GM12878 (cell line): ENCODE measurements at regions not wholly inside any gene's neighbourhood (a gene's known extent, or its start where the extent isn't known, plus 50 kb on each side); places are given as distances from the start of the nearest gene placed in this dataset.

Source experiments
- ATAC-seq: fragments of 200-7000 bp; cut with Tn5 transposase; 3 replicates; pipeline ENCODE4 v1.9.1; 2020; ENCODE audit warnings: mild to moderate bottlenecking, moderate library complexity
- BruUV-seq: library from RNA; stranded (reverse); fragments of 400-500 nt; replicated peaks from 2 replicates; lab custom pipeline; 2021; lab: Mats Ljungman, UMichigan
- CTCF ChIA-PET: fragments of 300-600 bp; sonication (Branson Sonifier 250); formaldehyde crosslinking; extraction: SDS; loops from one replicate; lab custom pipeline; 2021; ENCODE audit warnings: inconsistent platforms; lab: Yijun Ruan, JAX
- POLR2A ChIA-PET: fragments of 350-600 bp; formaldehyde crosslinking; extraction: SDS; loops from one replicate; lab custom pipeline; 2021; ENCODE audit warnings: inconsistent platforms; lab: Charles Lee
- RAD21 ChIA-PET: fragments of 300-600 bp; sonication (Branson Sonifier 250); formaldehyde crosslinking; loops from one replicate; lab custom pipeline; 2023; ENCODE audit warnings: antibody characterized with exemption; ENCODE audit not compliant: unreplicated experiment; lab: Charles Lee
- SMC1A ChIA-PET: fragments of 300-600 bp; sonication (Branson Sonifier 250); formaldehyde crosslinking; loops from one replicate; lab custom pipeline; 2023; ENCODE audit not compliant: unreplicated experiment, uncharacterized antibody; lab: Charles Lee
- DNase-seq: peaks from one replicate; pipeline ENCODE4 v3.0.0-alpha.2; 2011; ENCODE audit warnings: low read depth, low spot score
- FAIRE-seq: peaks from 3 replicates; lab custom pipeline; 2011; peaks lifted over from hg19 to GRCh38; lab: Jason Lieb, UNC
- H2AFZ ChIP-seq: 2 replicates; pipeline ENCODE4 v1.6.0; 2011; ENCODE audit warnings: low read depth, low read length, control low read depth; ENCODE audit not compliant: control insufficient read depth
- H3K27ac ChIP-seq: 2 replicates; pipeline ENCODE4 v1.5.1; 2011; ENCODE audit warnings: control low read depth; ENCODE audit not compliant: control insufficient read depth, insufficient read depth
- H3K27me3 ChIP-seq, 2 experiments: replicated peaks in 1 of 2; 2 replicates each; pipeline versions ENCODE4 v1.6.0 to v1.6.1; 2011; ENCODE audit warnings: low read length in 1 of 2; ENCODE audit not compliant: control insufficient read depth in 2 of 2, insufficient read depth in 2 of 2
- H3K36me3 ChIP-seq, 2 experiments: 2 replicates each; pipeline ENCODE4 v1.5.1; 2011; ENCODE audit warnings: low read length in 1 of 2; ENCODE audit not compliant: control insufficient read depth in 2 of 2, insufficient read depth in 2 of 2
- H3K4me1 ChIP-seq: 2 replicates; pipeline ENCODE4 v1.6.1; 2011; ENCODE audit warnings: mild to moderate bottlenecking, low read length, moderate library complexity, mixed read lengths; ENCODE audit not compliant: control insufficient read depth, insufficient read depth
- H3K4me2 ChIP-seq: 2 replicates; pipeline ENCODE4 v1.6.0; 2011; ENCODE audit warnings: control low read depth; ENCODE audit not compliant: control insufficient read depth, insufficient read depth
- H3K4me3 ChIP-seq: fragments of 200-600 bp; sonication (generic); 2 replicates; pipeline ENCODE4 v1.5.1; 2016
- H3K79me2 ChIP-seq: 2 replicates; pipeline ENCODE4 v1.6.0; 2011; ENCODE audit warnings: low read length; ENCODE audit not compliant: control insufficient read depth, insufficient read depth
- H3K9ac ChIP-seq: 2 replicates; pipeline ENCODE4 v1.8.0; 2011; ENCODE audit warnings: low read length, control low read depth, mixed read lengths; ENCODE audit not compliant: control insufficient read depth, insufficient read depth
- H3K9me3 ChIP-seq: replicated peaks from 3 replicates; pipeline ENCODE4 v1.5.1; 2011; ENCODE audit warnings: mild to moderate bottlenecking, low read length; ENCODE audit not compliant: control insufficient read depth, insufficient read depth
- H4K20me1 ChIP-seq: 2 replicates; pipeline ENCODE4 v1.6.0; 2011; ENCODE audit not compliant: control insufficient read depth, insufficient read depth
- ASH2L ChIP-seq: fragments of 300-600, 200-600 bp; sonication (generic); IDR thresholded peaks from 2 replicates; pipeline ENCODE4 v1.6.1; 2017; ENCODE audit warnings: low read depth, mild to moderate bottlenecking, borderline replicate concordance
- BACH1 ChIP-seq: fragments of 450-650 bp; IDR thresholded peaks from 2 replicates; pipeline ENCODE4 v1.6.1; 2017; ENCODE audit warnings: mild to moderate bottlenecking, borderline replicate concordance
- CBFB ChIP-seq: IDR thresholded peaks from 2 replicates; pipeline ENCODE4 v1.6.1; 2016; ENCODE audit warnings: antibody characterized with exemption, low read depth
- CBX3 ChIP-seq: fragments of 200-600 bp; sonication (generic); IDR thresholded peaks from 2 replicates; pipeline ENCODE4 v1.6.1; 2016; ENCODE audit warnings: low read depth, borderline replicate concordance
- CBX5 ChIP-seq: sonication (generic); IDR thresholded peaks from 2 replicates; pipeline ENCODE4 v1.6.1; 2016; ENCODE audit warnings: low read depth, moderate library complexity, mild to moderate bottlenecking, inconsistent platforms
- EP300 ChIP-seq, 2 experiments: fragments of 150-350 bp in 1 of 2; IDR thresholded peaks; 2 replicates each; pipeline ENCODE4 v1.6.1; 2011 to 2012; ENCODE audit warnings: low read depth in 2 of 2, low read length in 2 of 2, borderline replicate concordance in 1 of 2, improper control_type of control experiment in 1 of 2, inconsistent platforms in 1 of 2; ENCODE audit not compliant: control insufficient read depth in 1 of 2
- HCFC1 ChIP-seq: fragments of 150-350 bp; IDR thresholded peaks from 2 replicates; pipeline ENCODE4 v1.6.1; 2014; ENCODE audit warnings: low read length
- IRF4 ChIP-seq: IDR thresholded peaks from 2 replicates; pipeline ENCODE4 v1.6.1; 2011; ENCODE audit warnings: low read depth, low read length
- NBN ChIP-seq: fragments of 450-650 bp; IDR thresholded peaks from 2 replicates; pipeline ENCODE4 v1.6.1; 2016
- NFYA ChIP-seq: IDR thresholded peaks from 2 replicates; pipeline ENCODE4 v1.6.1; 2011; ENCODE audit warnings: low read depth, mild to moderate bottlenecking, low read length, improper control_type of control experiment, borderline replicate concordance
- NFYB ChIP-seq: IDR thresholded peaks from 2 replicates; pipeline ENCODE4 v1.6.1; 2011; ENCODE audit warnings: low read depth, mild to moderate bottlenecking, low read length, improper control_type of control experiment, moderate library complexity; ENCODE audit not compliant: insufficient read depth
- NR2C2 ChIP-seq: IDR thresholded peaks from 2 replicates; pipeline ENCODE4 v1.6.1; 2011; ENCODE audit warnings: borderline replicate concordance, low read depth; ENCODE audit not compliant: control insufficient read depth, insufficient read length
- SMAD5 ChIP-seq: IDR thresholded peaks from 2 replicates; pipeline ENCODE4 v1.6.1; 2016; ENCODE audit warnings: antibody characterized with exemption, low read depth
- SREBF1 ChIP-seq: IDR thresholded peaks from 2 replicates; pipeline ENCODE4 v1.6.1; 2012; ENCODE audit warnings: mild to moderate bottlenecking, low read length
- SRF ChIP-seq, 2 experiments: IDR thresholded peaks; 2 replicates each; pipeline ENCODE4 v1.6.1; 2011; ENCODE audit warnings: low read depth in 2 of 2, low read length in 2 of 2, mild to moderate bottlenecking in 1 of 2, moderate library complexity in 1 of 2
- TBL1XR1 ChIP-seq: IDR thresholded peaks from 2 replicates; pipeline ENCODE4 v1.6.1; 2012; ENCODE audit warnings: low read depth, low read length, improper control_type of control experiment
- TCF7 ChIP-seq: IDR thresholded peaks from 2 replicates; pipeline ENCODE4 v1.6.1; 2014; ENCODE audit warnings: antibody characterized with exemption, borderline replicate concordance
- WRNIP1 ChIP-seq: IDR thresholded peaks from 2 replicates; pipeline ENCODE4 v1.6.1; 2011; ENCODE audit warnings: low read depth, low read length, improper control_type of control experiment, borderline replicate concordance
- WGBS: methylation state at CpG from one replicate; pipeline ENCODE4 v1.1.6; 2016; ENCODE audit warnings: low lambda C conversion rate; ENCODE audit not compliant: insufficient replicate concordance, insufficient coverage; ENCODE audit errors: missing lambda C conversion rate; 5-methylcytosine and 5-hydroxymethylcytosine counted together
- in situ Hi-C: fragments of 300-500 bp; cut with MboI; formaldehyde crosslinking; loops from 9 replicates; pipeline ENCODE4 v1.14.3; 2018; ENCODE audit warnings: mixed read lengths
- intact Hi-C: fragments of 100-400 bp; cut with micrococcal nuclease; formaldehyde crosslinking; loops from one replicate; pipeline ENCODE4 v1.14.2; 2022; ENCODE audit not compliant: unreplicated experiment
- TF ChIP-seq, protein P1 (sequence below): fragments of 450-650 bp; formaldehyde crosslinking; IDR thresholded peaks from 2 replicates; pipeline ENCODE4 v1.5.0; 2022; ENCODE audit warnings: mild to moderate bottlenecking, missing genetic modification characterization

DNA sequence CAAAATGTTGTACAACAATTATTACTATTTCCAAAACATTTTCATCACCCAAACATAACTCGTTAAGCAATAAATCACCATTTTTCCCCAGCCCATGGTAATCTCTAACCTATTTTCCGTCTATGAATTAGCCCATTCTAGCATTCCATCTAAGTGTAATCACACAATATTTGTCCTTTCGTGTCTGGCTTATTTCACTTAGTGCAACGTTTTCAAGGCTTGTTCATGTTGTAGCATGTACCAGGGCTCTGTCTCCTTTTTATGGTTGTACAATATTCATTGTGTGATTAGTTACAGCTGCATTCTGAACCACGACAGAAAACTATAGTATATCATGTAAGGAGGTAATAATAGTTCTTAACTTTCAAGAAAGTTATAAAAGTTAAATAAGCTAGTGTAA lies 656.0 kb upstream of the HS3ST1 start:
- Histone ChIP-seq H3K27me3 (no peaks in the 10 kb centered on the region), H3K9ac (no peak overlapping the region), H3K4me1 (no peaks in the 10 kb centered on the region), H4K20me1 (no peaks in the 10 kb centered on the region), H3K9me3 (no peaks in the 10 kb centered on the region), H3K79me2 (no peaks in the 10 kb centered on the region), H3K36me3 (no peaks in the 10 kb centered on the region), H3K4me2 (no peak overlapping the region), H3K4me3 (no peak overlapping the region)
- ChIA-PET SMC1A (no interaction called here), CTCF (no interaction called here), RAD21 (no interaction called here)
- BruUV-seq, result no TSS peak
- WGBS, result 0% methylated on average over 5 of the region's 5 CpGs
- FAIRE-seq (no peak), DNase-seq (no peak)
- in situ Hi-C loops, result no loop called here
- intact Hi-C loops, result no loop called here
- TF ChIP-seq SREBF1 (no peak), CBFB (no peak), NBN (no peak), CBX5 (no peak), TBL1XR1 (no peak), HCFC1 (no peak), NR2C2 (no peak), SRF (IDR thresholded peaks at IDR 0.05; ENCODE audit: low read depth in 2 of 2, low read length in 2 of 2) (no peak), NFYA (no peak), SMAD5 (no peak)
- TF ChIP-seq, all 136 proteins: peak for 0
- Histone ChIP-seq H2AFZ (no peak overlapping the region), H3K27ac (no peak overlapping the region)
- no peak for ATAC-seq
- POLR2A ChIA-PET, result no interaction called here

DNA sequence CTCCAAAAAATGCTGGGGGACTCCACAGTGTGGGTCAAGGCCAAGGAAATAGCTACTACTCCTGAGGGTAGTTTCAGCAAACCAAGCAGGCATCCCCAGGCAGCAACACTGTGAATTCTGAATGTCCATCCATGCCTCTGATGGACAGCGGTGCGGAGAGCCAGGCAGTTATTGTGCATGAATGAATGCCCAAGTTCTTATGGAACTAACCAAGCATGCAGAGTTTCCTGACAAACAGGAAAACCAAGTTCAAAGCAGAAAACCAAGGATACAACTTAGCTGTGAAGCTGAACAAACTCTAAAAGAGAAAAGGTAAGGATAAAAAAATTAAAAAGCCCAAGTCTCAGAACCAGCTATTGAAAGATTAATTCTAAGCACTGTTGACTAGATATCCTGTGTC lies 642.6 kb upstream of the HS3ST1 start:
- Histone ChIP-seq H3K27ac (no peak overlapping the region), H4K20me1 (no peaks in the 10 kb centered on the region), H3K79me2 (no peaks in the 10 kb centered on the region), H3K4me3 (no peak overlapping the region), H3K9ac (no peak overlapping the region), H3K4me1 (no peaks in the 10 kb centered on the region), H3K4me2 (no peak overlapping the region), H3K27me3 (no peaks in the 10 kb centered on the region), H2AFZ (no peak overlapping the region), H3K9me3 (no peaks in the 10 kb centered on the region), H3K36me3 (no peaks in the 10 kb centered on the region)
- WGBS, result 3% methylated on average over 2 of the region's 2 CpGs
- POLR2A ChIA-PET, result no interaction called here
- BruUV-seq, result no TSS peak
- CTCF ChIA-PET, result interaction anchor here (0.7 kb wide), 1 partner anchor 814 kb away, joined by 4 read pairs; no protein-coding TSS in a partner anchor
- in situ Hi-C loops, result no loop called here
- SMC1A ChIA-PET, result no interaction called here
- intact Hi-C loops, result no loop called here
- DNase-seq, result no peak
- ATAC-seq, result no peak
- RAD21 ChIA-PET, result no interaction called here
- no peak for FAIRE-seq
- no peak for TF ChIP-seq IRF4
- no peak for TF ChIP-seq CBX3
- TF ChIP-seq ASH2L, result no peak
- TF ChIP-seq EP300 (IDR thresholded peaks at IDR 0.05; ENCODE audit: borderline replicate concordance in 1 of 2, control insufficient read depth in 1 of 2, low read depth in 2 of 2, low read length in 2 of 2), result no peak
- no peak for TF ChIP-seq NFYB
- no peak for TF ChIP-seq WRNIP1
- TF ChIP-seq TCF7, result no peak
- TF ChIP-seq, protein P1, sequence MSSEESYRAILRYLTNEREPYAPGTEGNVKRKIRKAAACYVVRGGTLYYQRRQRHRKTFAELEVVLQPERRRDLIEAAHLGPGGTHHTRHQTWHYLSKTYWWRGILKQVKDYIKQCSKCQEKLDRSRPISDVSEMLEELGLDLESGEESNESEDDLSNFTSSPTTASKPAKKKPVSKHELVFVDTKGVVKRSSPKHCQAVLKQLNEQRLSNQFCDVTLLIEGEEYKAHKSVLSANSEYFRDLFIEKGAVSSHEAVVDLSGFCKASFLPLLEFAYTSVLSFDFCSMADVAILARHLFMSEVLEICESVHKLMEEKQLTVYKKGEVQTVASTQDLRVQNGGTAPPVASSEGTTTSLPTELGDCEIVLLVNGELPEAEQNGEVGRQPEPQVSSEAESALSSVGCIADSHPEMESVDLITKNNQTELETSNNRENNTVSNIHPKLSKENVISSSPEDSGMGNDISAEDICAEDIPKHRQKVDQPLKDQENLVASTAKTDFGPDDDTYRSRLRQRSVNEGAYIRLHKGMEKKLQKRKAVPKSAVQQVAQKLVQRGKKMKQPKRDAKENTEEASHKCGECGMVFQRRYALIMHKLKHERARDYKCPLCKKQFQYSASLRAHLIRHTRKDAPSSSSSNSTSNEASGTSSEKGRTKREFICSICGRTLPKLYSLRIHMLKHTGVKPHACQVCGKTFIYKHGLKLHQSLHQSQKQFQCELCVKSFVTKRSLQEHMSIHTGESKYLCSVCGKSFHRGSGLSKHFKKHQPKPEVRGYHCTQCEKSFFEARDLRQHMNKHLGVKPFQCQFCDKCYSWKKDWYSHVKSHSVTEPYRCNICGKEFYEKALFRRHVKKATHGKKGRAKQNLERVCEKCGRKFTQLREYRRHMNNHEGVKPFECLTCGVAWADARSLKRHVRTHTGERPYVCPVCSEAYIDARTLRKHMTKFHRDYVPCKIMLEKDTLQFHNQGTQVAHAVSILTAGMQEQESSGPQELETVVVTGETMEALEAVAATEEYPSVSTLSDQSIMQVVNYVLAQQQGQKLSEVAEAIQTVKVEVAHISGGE (CRISPR knock-in tag), result no peak
- TF ChIP-seq BACH1, result no peak
